HG03064 (cell line): ENCODE measurements at regions not wholly inside any gene's neighbourhood (a gene's known extent, or its start where the extent isn't known, plus 50 kb on each side); places are given as distances from the start of the nearest gene placed in this dataset.

ENCODE experiments used
- ATAC-seq: cut with Tn5 transposase; IDR thresholded peaks from one replicate; pipeline ENCODE4 v1.9.1; 2021; ENCODE audit warnings: low read depth; ENCODE audit not compliant: unreplicated experiment

- no peak for ATAC-seq
These were observed 498.9 kb downstream of the ADGRL2 start for GRCh38 chr1:82299656-82300055.

- no peak for ATAC-seq
These were observed 498.3 kb downstream of the ADGRL2 start for GRCh38 chr1:82299056-82299455.

- ATAC-seq = no peak
These were observed 496.6 kb downstream of the ADGRL2 start for GRCh38 chr1:82297139-82297896.

- no peak for ATAC-seq
These were observed 486.8 kb downstream of the ADGRL2 start for GRCh38 chr1:82287556-82287955.

- ATAC-seq = no peak
These were observed 483.5 kb downstream of the ADGRL2 start for GRCh38 chr1:82284213-82284612.

- no peak for ATAC-seq
These were observed 478.5 kb downstream of the ADGRL2 start for GRCh38 chr1:82279241-82279640.

- ATAC-seq = no peak
These were observed 473.1 kb downstream of the ADGRL2 start for GRCh38 chr1:82273816-82274215.

GRCh38 chr1:82269431-82269830, 468.7 kb downstream of the ADGRL2 start:
- no peak for ATAC-seq

- ATAC-seq = no peak
These were observed 468.1 kb downstream of the ADGRL2 start for GRCh38 chr1:82268826-82269225.

- ATAC-seq = no peak
These were observed 465.6 kb downstream of the ADGRL2 start for GRCh38 chr1:82266351-82266750.

GRCh38 chr1:82265436-82265835, 464.7 kb downstream of the ADGRL2 start:
- no peak for ATAC-seq

GRCh38 chr1:82264802-82265201, 464.1 kb downstream of the ADGRL2 start:
- no peak for ATAC-seq

- no peak for ATAC-seq
These were observed 462.7 kb downstream of the ADGRL2 start for GRCh38 chr1:82263396-82263795.

- ATAC-seq = no peak
These were observed 459.9 kb downstream of the ADGRL2 start for GRCh38 chr1:82260666-82261065.

- ATAC-seq = no peak
These were observed 459.3 kb downstream of the ADGRL2 start for GRCh38 chr1:82260051-82260450.

- ATAC-seq = no peak
These were observed 458.2 kb downstream of the ADGRL2 start for GRCh38 chr1:82258887-82259286.

- ATAC-seq = no peak
These were observed 445.3 kb downstream of the ADGRL2 start for GRCh38 chr1:82246050-82246449.

GRCh38 chr1:82245345-82246014, 444.7 kb downstream of the ADGRL2 start:
- ATAC-seq = no peak

GRCh38 chr1:82240571-82240970, 439.8 kb downstream of the ADGRL2 start:
- ATAC-seq = no peak

- no peak for ATAC-seq
These were observed 429.9 kb downstream of the ADGRL2 start for GRCh38 chr1:82230667-82231066.

- no peak for ATAC-seq
These were observed 426.8 kb downstream of the ADGRL2 start for GRCh38 chr1:82227306-82228095.

- ATAC-seq = no peak
These were observed 425.4 kb downstream of the ADGRL2 start for GRCh38 chr1:82226186-82226505.
